Gastroesophageal sphincter (tissue), 3 donors: ENCODE measurements at regions not wholly inside any gene's neighbourhood (a gene's known extent, or its start where the extent isn't known, plus 50 kb on each side); places are given as distances from the start of the nearest gene placed in this dataset.

Source experiments
- CTCF ChIP-seq, 4 experiments: fragments of 200-600 bp in 2 of 4; fragments of 450-650 bp in 2 of 4; sonication (generic) in 1 of 4; IDR thresholded peaks; one replicate each; pipeline ENCODE4 v1.5.1; 2017 to 2019; ENCODE audit warnings: antibody characterized with exemption in 4 of 4, mild to moderate bottlenecking in 2 of 4, moderate library complexity in 2 of 4
- POLR2A ChIP-seq, 2 donors: fragments of 450-650 bp; IDR thresholded peaks; one replicate each; pipeline ENCODE4 v1.6.1; 2017; ENCODE audit warnings: antibody characterized with exemption in 2 of 2, mild to moderate bottlenecking in 2 of 2, moderate library complexity in 1 of 2
- POLR2AphosphoS5 ChIP-seq: sonication (generic); formaldehyde crosslinking; IDR thresholded peaks from one replicate; pipeline ENCODE4 v1.6.1; 2017; ENCODE audit warnings: antibody characterized with exemption

GRCh38 chr10:125494651-125495239, 188.2 kb downstream of the TEX36 start:
- no peak for TF ChIP-seq POLR2AphosphoS5
- TF ChIP-seq CTCF (IDR thresholded peaks at IDR 0.05) = no peak
- no peak for TF ChIP-seq POLR2A (IDR thresholded peaks at IDR 0.05)
